ENCODE measurements at regions not wholly inside any gene's neighbourhood (a gene's known extent, or its start where the extent isn't known, plus 50 kb on each side); places are given as distances from the start of the nearest gene placed in this dataset.

DNA sequence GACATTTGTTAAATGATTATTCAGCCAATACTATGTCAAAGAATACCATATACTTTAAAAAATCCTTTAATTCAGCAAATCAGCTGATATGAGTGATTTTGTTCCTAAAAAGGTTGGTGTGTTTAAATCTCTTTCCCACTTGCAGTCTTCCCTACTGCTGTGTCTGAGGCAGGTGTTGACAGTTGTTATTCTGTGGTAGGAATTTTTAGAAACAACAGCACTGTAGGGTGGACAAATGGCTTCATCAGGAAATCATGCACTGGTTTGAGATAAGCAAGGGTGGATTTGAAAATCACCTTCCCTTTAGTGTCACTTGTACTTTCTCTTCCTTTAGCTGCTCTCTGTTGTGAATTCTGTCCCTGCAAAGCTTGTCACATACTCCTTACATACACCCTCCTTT, 213.7 kb upstream of the SGK1 start:
- Histone ChIP-seq H3K36me3 (no peaks in the 10 kb centered on the region), H3K4me3 (ENCODE audit: low read depth, low read length) (no peak overlapping the region), H3K27me3 (ENCODE audit: insufficient read depth, low read depth, severe bottlenecking) (no peaks in the 10 kb centered on the region), H3K27ac (no peak overlapping the region), H3K9me3 (ENCODE audit: severe bottlenecking) (no peaks in the 10 kb centered on the region)
- TF ChIP-seq CTCF (IDR thresholded peaks at IDR 0.05; ENCODE audit: low read depth, low read length): no peak
- no peak for DNase-seq

DNA sequence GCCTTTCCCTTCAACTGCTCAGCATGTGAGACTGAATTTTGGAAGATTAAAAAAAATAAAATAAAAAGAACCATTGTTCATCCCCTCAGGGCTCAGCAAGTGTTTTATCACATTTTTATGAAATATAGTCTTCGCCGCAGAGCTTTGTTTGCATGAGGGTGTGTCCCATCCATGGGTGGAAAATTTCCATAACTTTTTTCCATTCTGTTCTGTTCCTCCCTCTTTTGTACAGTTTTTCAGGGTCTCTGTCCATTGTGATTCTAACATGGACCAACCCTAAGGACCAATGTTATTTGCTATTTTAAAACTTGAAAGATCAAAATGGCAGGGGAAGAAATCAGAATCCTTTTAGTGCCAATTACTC, 213.3 kb upstream of the SGK1 start:
- no peaks in the 10 kb centered on the region for H3K27me3 ChIP-seq (ENCODE audit: insufficient read depth, low read depth, severe bottlenecking)
- H3K36me3 ChIP-seq: no peaks in the 10 kb centered on the region
- no peak for TF ChIP-seq CTCF (IDR thresholded peaks at IDR 0.05; ENCODE audit: low read depth, low read length)
- H3K4me3 ChIP-seq (ENCODE audit: low read depth, low read length): no peak overlapping the region
- no peak overlapping the region for H3K27ac ChIP-seq
- H3K9me3 ChIP-seq (ENCODE audit: severe bottlenecking): no peaks in the 10 kb centered on the region
- DNase-seq: no peak

DNA sequence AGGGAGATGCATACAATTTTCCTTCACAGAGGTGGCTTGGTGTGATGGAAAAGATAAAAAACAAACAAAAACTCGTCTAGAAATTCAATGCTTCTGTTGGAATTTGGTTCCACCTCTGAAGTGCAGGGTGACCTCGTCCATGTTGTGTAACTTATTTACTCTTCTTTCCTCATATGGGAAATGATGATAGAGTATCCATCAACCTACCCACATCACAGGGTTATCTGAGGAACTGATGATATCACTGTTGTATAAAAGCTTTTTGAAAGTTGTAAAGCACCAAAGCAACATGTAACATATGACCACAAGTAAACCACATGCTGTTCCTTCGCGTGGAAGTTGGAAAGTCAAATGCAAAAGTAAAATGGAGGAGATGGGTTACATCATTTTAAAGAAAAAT, 212.0 kb upstream of the SGK1 start:
- no peak for DNase-seq
- Histone ChIP-seq H3K36me3 (no peaks in the 10 kb centered on the region), H3K27ac (no peak overlapping the region)

DNA sequence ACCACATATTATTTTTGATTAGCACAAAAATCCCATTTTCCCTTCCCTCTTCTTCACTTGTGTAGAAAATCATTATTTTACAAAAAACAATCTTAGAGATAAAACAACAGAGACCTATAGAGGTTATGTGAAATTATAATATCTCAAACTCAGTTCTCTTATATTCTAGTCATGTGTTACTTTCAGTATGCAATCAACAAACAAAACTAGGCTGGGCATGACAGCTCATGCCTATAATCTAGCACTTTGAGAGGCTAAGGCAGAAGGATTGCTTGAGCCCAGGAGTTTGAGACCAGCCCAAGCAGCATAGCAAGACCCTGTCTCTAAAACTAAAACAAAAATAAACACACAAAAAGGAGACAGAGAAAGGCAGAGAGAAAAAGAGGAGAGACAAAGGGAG, 211.4 kb upstream of the SGK1 start:
- no peaks in the 10 kb centered on the region for H3K27me3 ChIP-seq (ENCODE audit: insufficient read depth, low read depth, severe bottlenecking)
- H3K9me3 ChIP-seq (ENCODE audit: severe bottlenecking): no peaks in the 10 kb centered on the region
- no peak overlapping the region for H3K27ac ChIP-seq
- DNase-seq: no peak
- no peaks in the 10 kb centered on the region for H3K36me3 ChIP-seq
- TF ChIP-seq CTCF (IDR thresholded peaks at IDR 0.05; ENCODE audit: low read depth, low read length): no peak
- no peak overlapping the region for H3K4me3 ChIP-seq (ENCODE audit: low read depth, low read length)

More for the DNA sequence above, 212.0 kb upstream of the SGK1 start:
- H3K9me3 ChIP-seq (ENCODE audit: severe bottlenecking): no peaks in the 10 kb centered on the region
- H3K4me3 ChIP-seq (ENCODE audit: low read depth, low read length): no peak overlapping the region
- no peaks in the 10 kb centered on the region for H3K27me3 ChIP-seq (ENCODE audit: insufficient read depth, low read depth, severe bottlenecking)
- TF ChIP-seq CTCF (IDR thresholded peaks at IDR 0.05; ENCODE audit: low read depth, low read length): no peak

DNA sequence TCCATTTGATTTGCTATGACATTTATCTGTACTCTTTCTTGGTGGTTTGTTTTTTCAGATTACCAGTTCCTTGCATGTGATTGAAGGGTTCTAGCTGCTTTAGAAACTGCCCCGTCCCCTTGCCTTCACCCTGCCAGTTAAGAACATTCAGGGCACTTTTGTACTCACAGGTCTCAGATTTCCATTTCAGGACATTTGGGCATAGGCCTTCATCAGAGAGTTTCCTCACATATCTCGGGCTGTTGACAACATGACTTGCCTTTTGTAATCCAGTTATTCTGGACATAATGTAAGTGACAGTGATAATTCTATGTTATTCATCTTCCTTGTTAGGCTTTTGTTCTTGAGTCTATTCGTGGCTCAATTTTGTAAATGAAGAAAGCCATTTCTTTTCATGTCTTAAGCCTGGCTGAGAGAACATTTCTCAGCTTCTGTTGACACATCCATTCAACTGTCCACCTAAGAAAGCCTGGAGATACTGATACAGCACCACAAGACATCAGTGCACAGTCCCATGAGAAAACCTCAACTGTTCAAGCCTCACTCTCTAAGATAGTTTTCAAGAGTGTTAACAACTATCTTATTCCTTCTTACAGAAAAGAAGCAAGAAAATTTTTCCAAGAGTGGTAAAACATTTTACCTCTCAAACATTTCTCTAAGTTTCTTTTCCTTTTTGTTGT, 209.3 kb upstream of the SGK1 start:
- H3K4me3 ChIP-seq (ENCODE audit: low read depth, low read length): no peak overlapping the region
- TF ChIP-seq CTCF (IDR thresholded peaks at IDR 0.05; ENCODE audit: low read depth, low read length): no peak
- H3K27me3 ChIP-seq (ENCODE audit: insufficient read depth, low read depth, severe bottlenecking): no peaks in the 10 kb centered on the region
- no peaks in the 10 kb centered on the region for H3K9me3 ChIP-seq (ENCODE audit: severe bottlenecking)
- H3K27ac ChIP-seq: no peak overlapping the region
- DNase-seq: no peak
- no peaks in the 10 kb centered on the region for H3K36me3 ChIP-seq

Measured in WERI-Rb-1 (cell line).